NCI-H446 (cell line): ENCODE measurements at regions not wholly inside any gene's neighbourhood (a gene's known extent, or its start where the extent isn't known, plus 50 kb on each side); places are given as distances from the start of the nearest gene placed in this dataset.

Experiments
- DNase-seq, 2 experiments: peaks; one replicate each; lab custom pipeline; 2025; lab: John Stamatoyannopoulos, UW

- no peak for DNase-seq
Observed at GRCh38 chr9:95670122-95670521, 153.4 kb upstream of the PTCH1 start.

GRCh38 chr9:95669253-95669652 lies 152.5 kb upstream of the PTCH1 start:
- no peak for DNase-seq

- no peak for DNase-seq
Observed at GRCh38 chr9:95667789-95668188, 151.0 kb upstream of the PTCH1 start.

GRCh38 chr9:95666785-95667155 lies 150.0 kb upstream of the PTCH1 start:
- DNase-seq: no peak

GRCh38 chr9:95666096-95666784 lies 149.5 kb upstream of the PTCH1 start:
- no peak for DNase-seq

- DNase-seq: peak in 1 of 2 experiments; percentile 1
Observed at GRCh38 chr9:95653246-95653645, 136.5 kb upstream of the PTCH1 start.

- DNase-seq: no peak
Observed at GRCh38 chr9:95650720-95651119, 133.9 kb upstream of the PTCH1 start.

GRCh38 chr9:95649801-95650213 lies 133.0 kb upstream of the PTCH1 start:
- DNase-seq: no peak

GRCh38 chr9:95648225-95648624 lies 131.5 kb upstream of the PTCH1 start:
- DNase-seq: no peak

GRCh38 chr9:95645992-95646391 lies 129.2 kb upstream of the PTCH1 start:
- no peak for DNase-seq

GRCh38 chr9:95645579-95645978 lies 128.8 kb upstream of the PTCH1 start:
- DNase-seq: no peak

GRCh38 chr9:95644377-95644776 lies 127.6 kb upstream of the PTCH1 start:
- DNase-seq: no peak

- DNase-seq: no peak
Observed at GRCh38 chr9:95643619-95644018, 126.8 kb upstream of the PTCH1 start.

- DNase-seq: no peak
Observed at GRCh38 chr9:95642189-95642588, 125.4 kb upstream of the PTCH1 start.

- peak; percentile 1 to 17 for DNase-seq
Observed at GRCh38 chr9:95641586-95641985, 124.8 kb upstream of the PTCH1 start.

GRCh38 chr9:95640336-95640735 lies 123.6 kb upstream of the PTCH1 start:
- DNase-seq: no peak

- no peak for DNase-seq
Observed at GRCh38 chr9:95635986-95636671, 119.4 kb upstream of the PTCH1 start.

GRCh38 chr9:95634536-95634935 lies 117.8 kb upstream of the PTCH1 start:
- no peak for DNase-seq

- no peak for DNase-seq
Observed at GRCh38 chr9:95634114-95634513, 117.3 kb upstream of the PTCH1 start.

GRCh38 chr9:95629585-95629984 lies 112.8 kb upstream of the PTCH1 start:
- no peak for DNase-seq

GRCh38 chr9:95627802-95628201 lies 111.0 kb upstream of the PTCH1 start:
- DNase-seq: no peak

- no peak for DNase-seq
Observed at GRCh38 chr9:95626885-95627558, 110.3 kb upstream of the PTCH1 start.

GRCh38 chr9:95626341-95626740 lies 109.6 kb upstream of the PTCH1 start:
- DNase-seq: no peak
